ENCODE measurements at regions not wholly inside any gene's neighbourhood (a gene's known extent, or its start where the extent isn't known, plus 50 kb on each side); places are given as distances from the start of the nearest gene placed in this dataset.

GRCh38 chr21:38556390-38556789, 58.1 kb upstream of the ERG start:
- no peak overlapping the region for H3K4me2 ChIP-seq (ENCODE audit: low read length)
- no peak overlapping the region for H4K91ac ChIP-seq (ENCODE audit: low read depth, low read length)
- H3K9me3 ChIP-seq (ENCODE audit: insufficient read depth, low read depth, low read length), result no peaks in the 10 kb centered on the region
- no peak overlapping the region for H3K27ac ChIP-seq (ENCODE audit: low read depth, low read length)
- H2BK120ac ChIP-seq (ENCODE audit: insufficient read depth, low read length, poor library complexity), result no peak overlapping the region
- no peak overlapping the region for H2BK12ac ChIP-seq (ENCODE audit: low read length)
- no peak overlapping the region for H4K12ac ChIP-seq (ENCODE audit: low read depth, low read length)
- no peaks in the 10 kb centered on the region for H3K27me3 ChIP-seq (ENCODE audit: insufficient read depth, low read length)
- no peaks in the 10 kb centered on the region for H3K79me1 ChIP-seq (ENCODE audit: low read length)
- H2AK5ac ChIP-seq (ENCODE audit: low read length), result no peak overlapping the region
- H4K8ac ChIP-seq (ENCODE audit: low read depth, low read length), result no peak overlapping the region
- H3K4me1 ChIP-seq (ENCODE audit: control insufficient read depth in 1 of 2, insufficient read depth in 2 of 2, low read length in 2 of 2), result no peaks in the 10 kb centered on the region
- no peak overlapping the region for H3K14ac ChIP-seq (ENCODE audit: low read length)
- no peak overlapping the region for H3K4me3 ChIP-seq (ENCODE audit: low read depth, low read length)
- H2BK5ac ChIP-seq (ENCODE audit: low read depth, low read length, poor library complexity), result no peak overlapping the region
- no peak overlapping the region for H3K4ac ChIP-seq (ENCODE audit: low read depth, low read length)
- H3K36me3 ChIP-seq (ENCODE audit: control insufficient read depth in 1 of 2, insufficient read depth in 2 of 2, low read length in 2 of 2), result no peaks in the 10 kb centered on the region
- no peak overlapping the region for H3K23ac ChIP-seq (ENCODE audit: low read length)
- H2AFZ ChIP-seq (ENCODE audit: insufficient read depth, low read length, poor library complexity), result no peak overlapping the region
- no peak overlapping the region for H3K18ac ChIP-seq (ENCODE audit: low read length)
- no peak overlapping the region for H3K9ac ChIP-seq (ENCODE audit: low read length)
- no peak for DNase-seq
- no peaks in the 10 kb centered on the region for H3K79me2 ChIP-seq (ENCODE audit: control insufficient read depth, insufficient read depth, low read length, poor library complexity)

- Histone ChIP-seq H2AFZ (ENCODE audit: insufficient read depth, low read length, poor library complexity) (no peak overlapping the region), H3K79me1 (ENCODE audit: low read length) (no peaks in the 10 kb centered on the region), H3K14ac (ENCODE audit: low read length) (no peak overlapping the region), H2BK120ac (ENCODE audit: insufficient read depth, low read length, poor library complexity) (no peak overlapping the region), H4K8ac (ENCODE audit: low read depth, low read length) (no peak overlapping the region), H4K91ac (ENCODE audit: low read depth, low read length) (no peak overlapping the region), H3K27ac (ENCODE audit: low read depth, low read length) (no peak overlapping the region), H3K4me3 (ENCODE audit: low read depth, low read length) (no peak overlapping the region), H3K27me3 (ENCODE audit: insufficient read depth, low read length) (no peaks in the 10 kb centered on the region), H2AK5ac (ENCODE audit: low read length) (no peak overlapping the region), H3K9ac (ENCODE audit: low read length) (no peak overlapping the region), H3K23ac (ENCODE audit: low read length) (no peak overlapping the region), H2BK12ac (ENCODE audit: low read length) (no peak overlapping the region), H2BK5ac (ENCODE audit: low read depth, low read length, poor library complexity) (no peak overlapping the region), H4K12ac (ENCODE audit: low read depth, low read length) (no peak overlapping the region), H3K18ac (ENCODE audit: low read length) (no peak overlapping the region), H3K36me3 (ENCODE audit: control insufficient read depth in 1 of 2, insufficient read depth in 2 of 2, low read length in 2 of 2) (no peaks in the 10 kb centered on the region), H3K4me2 (ENCODE audit: low read length) (no peak overlapping the region), H3K9me3 (ENCODE audit: insufficient read depth, low read depth, low read length) (no peaks in the 10 kb centered on the region), H3K4ac (ENCODE audit: low read depth, low read length) (no peak overlapping the region), H3K4me1 (ENCODE audit: control insufficient read depth in 1 of 2, insufficient read depth in 2 of 2, low read length in 2 of 2) (no peaks in the 10 kb centered on the region), H3K79me2 (ENCODE audit: control insufficient read depth, insufficient read depth, low read length, poor library complexity) (no peaks in the 10 kb centered on the region)
- peak in 1 of 2 donors; percentile 24 for DNase-seq
Measured at GRCh38 chr21:38561205-38561604, 62.9 kb upstream of the ERG start.

GRCh38 chr21:38561613-38562581, 63.6 kb upstream of the ERG start:
- no peaks in the 10 kb centered on the region for H3K9me3 ChIP-seq (ENCODE audit: insufficient read depth, low read depth, low read length)
- no peak overlapping the region for H3K9ac ChIP-seq (ENCODE audit: low read length)
- no peak overlapping the region for H3K27ac ChIP-seq (ENCODE audit: low read depth, low read length)
- H4K91ac ChIP-seq (ENCODE audit: low read depth, low read length), result no peak overlapping the region
- no peak overlapping the region for H3K4ac ChIP-seq (ENCODE audit: low read depth, low read length)
- H3K27me3 ChIP-seq (ENCODE audit: insufficient read depth, low read length), result no peaks in the 10 kb centered on the region
- WGBS (ENCODE audit: extremely low coverage, insufficient coverage, insufficient read length), result no CpG with 5 or more reads among the region's 7 CpGs
- H2BK12ac ChIP-seq (ENCODE audit: low read length), result no peak overlapping the region
- H3K18ac ChIP-seq (ENCODE audit: low read length), result no peak overlapping the region
- H4K12ac ChIP-seq (ENCODE audit: low read depth, low read length), result no peak overlapping the region
- no peak overlapping the region for H3K23ac ChIP-seq (ENCODE audit: low read length)
- no peak overlapping the region for H2BK120ac ChIP-seq (ENCODE audit: insufficient read depth, low read length, poor library complexity)
- no peak overlapping the region for H3K4me3 ChIP-seq (ENCODE audit: low read depth, low read length)
- H3K36me3 ChIP-seq (ENCODE audit: control insufficient read depth in 1 of 2, insufficient read depth in 2 of 2, low read length in 2 of 2), result no peaks in the 10 kb centered on the region
- no peak overlapping the region for H3K14ac ChIP-seq (ENCODE audit: low read length)
- H2AFZ ChIP-seq (ENCODE audit: insufficient read depth, low read length, poor library complexity), result no peak overlapping the region
- DNase-seq, result no peak
- H3K79me1 ChIP-seq (ENCODE audit: low read length), result no peaks in the 10 kb centered on the region
- no peak overlapping the region for H2BK5ac ChIP-seq (ENCODE audit: low read depth, low read length, poor library complexity)
- H3K79me2 ChIP-seq (ENCODE audit: control insufficient read depth, insufficient read depth, low read length, poor library complexity), result no peaks in the 10 kb centered on the region
- H2AK5ac ChIP-seq (ENCODE audit: low read length), result no peak overlapping the region
- no peak overlapping the region for H4K8ac ChIP-seq (ENCODE audit: low read depth, low read length)
- no peaks in the 10 kb centered on the region for H3K4me1 ChIP-seq (ENCODE audit: control insufficient read depth in 1 of 2, insufficient read depth in 2 of 2, low read length in 2 of 2)
- H3K4me2 ChIP-seq (ENCODE audit: low read length), result no peak overlapping the region

GRCh38 chr21:38567335-38567969, 69.2 kb upstream of the ERG start:
- Histone ChIP-seq H4K12ac (ENCODE audit: low read depth, low read length) (no peak overlapping the region), H3K14ac (ENCODE audit: low read length) (no peak overlapping the region), H3K27me3 (ENCODE audit: insufficient read depth, low read length) (no peaks in the 10 kb centered on the region), H3K4me3 (ENCODE audit: low read depth, low read length) (no peak overlapping the region), H3K9ac (ENCODE audit: low read length) (no peak overlapping the region), H2BK120ac (ENCODE audit: insufficient read depth, low read length, poor library complexity) (no peak overlapping the region), H3K36me3 (ENCODE audit: control insufficient read depth in 1 of 2, insufficient read depth in 2 of 2, low read length in 2 of 2) (no peaks in the 10 kb centered on the region), H3K4me1 (ENCODE audit: control insufficient read depth in 1 of 2, insufficient read depth in 2 of 2, low read length in 2 of 2) (no peaks in the 10 kb centered on the region), H3K9me3 (ENCODE audit: insufficient read depth, low read depth, low read length) (no peaks in the 10 kb centered on the region), H3K23ac (ENCODE audit: low read length) (no peak overlapping the region), H2BK12ac (ENCODE audit: low read length) (no peak overlapping the region), H3K27ac (ENCODE audit: low read depth, low read length) (no peak overlapping the region), H3K79me1 (ENCODE audit: low read length) (no peaks in the 10 kb centered on the region), H4K8ac (ENCODE audit: low read depth, low read length) (no peak overlapping the region), H2AFZ (ENCODE audit: insufficient read depth, low read length, poor library complexity) (no peak overlapping the region), H3K4ac (ENCODE audit: low read depth, low read length) (no peak overlapping the region), H2BK5ac (ENCODE audit: low read depth, low read length, poor library complexity) (no peak overlapping the region), H3K4me2 (ENCODE audit: low read length) (no peak overlapping the region), H3K79me2 (ENCODE audit: control insufficient read depth, insufficient read depth, low read length, poor library complexity) (no peaks in the 10 kb centered on the region), H3K18ac (ENCODE audit: low read length) (no peak overlapping the region), H2AK5ac (ENCODE audit: low read length) (no peak overlapping the region), H4K91ac (ENCODE audit: low read depth, low read length) (no peak overlapping the region)
- no peak for DNase-seq
- no CpG with 5 or more reads among the region's 17 CpGs for WGBS (ENCODE audit: extremely low coverage, insufficient coverage, insufficient read length)
